GM18498 (cell line): ENCODE measurements at regions not wholly inside any gene's neighbourhood (a gene's known extent, or its start where the extent isn't known, plus 50 kb on each side); places are given as distances from the start of the nearest gene placed in this dataset.
A peak's percentile ranks its signal among the peaks of the same experiment; 100 is the strongest.

Experiments used
- ATAC-seq: cut with Tn5 transposase; IDR thresholded peaks from one replicate; pipeline ENCODE4 v1.9.1; 2021; ENCODE audit warnings: mild to moderate bottlenecking, moderate library complexity; ENCODE audit not compliant: unreplicated experiment

- ATAC-seq, result no peak
Measured at GRCh38 chr2:11920993-11921583, 174.7 kb downstream of the LPIN1 start.

GRCh38 chr2:11922294-11922693 lies 175.9 kb downstream of the LPIN1 start:
- ATAC-seq, result no peak

GRCh38 chr2:11923935-11924334 lies 177.5 kb downstream of the LPIN1 start:
- no peak for ATAC-seq

GRCh38 chr2:11925295-11926066 lies 179.0 kb downstream of the LPIN1 start:
- no peak for ATAC-seq

- ATAC-seq, result no peak
Measured at GRCh38 chr2:11930211-11930761, 183.9 kb downstream of the LPIN1 start.

- ATAC-seq, result no peak
Measured at GRCh38 chr2:11932048-11932512, 185.6 kb downstream of the LPIN1 start.

GRCh38 chr2:11932962-11933361 lies 186.5 kb downstream of the LPIN1 start:
- ATAC-seq, result no peak

GRCh38 chr2:11933854-11934253 lies 187.4 kb downstream of the LPIN1 start:
- ATAC-seq, result peak; percentile 75

- ATAC-seq, result no peak
Measured at GRCh38 chr2:11936761-11937160, 190.3 kb downstream of the LPIN1 start.

- no peak for ATAC-seq
Measured at GRCh38 chr2:11938196-11938595, 191.8 kb downstream of the LPIN1 start.

- no peak for ATAC-seq
Measured at GRCh38 chr2:11939523-11939922, 193.1 kb downstream of the LPIN1 start.

- ATAC-seq, result no peak
Measured at GRCh38 chr2:11940121-11940743, 193.8 kb downstream of the LPIN1 start.

GRCh38 chr2:11940799-11941198 lies 194.4 kb downstream of the LPIN1 start:
- ATAC-seq, result no peak

GRCh38 chr2:11941201-11942177 lies 195.1 kb downstream of the LPIN1 start:
- ATAC-seq, result no peak

- no peak for ATAC-seq
Measured at GRCh38 chr2:11942178-11942569, 195.7 kb downstream of the LPIN1 start.

GRCh38 chr2:11944311-11944710 lies 197.9 kb downstream of the LPIN1 start:
- no peak for ATAC-seq

- peak; percentile 94 for ATAC-seq
Measured at GRCh38 chr2:11945139-11946126, 199.0 kb downstream of the LPIN1 start.

GRCh38 chr2:11947956-11948355 lies 201.5 kb downstream of the LPIN1 start:
- no peak for ATAC-seq

GRCh38 chr2:11949732-11950523 lies 203.5 kb downstream of the LPIN1 start:
- no peak for ATAC-seq
